ENCODE measurements at regions not wholly inside any gene's neighbourhood (a gene's known extent, or its start where the extent isn't known, plus 50 kb on each side); places are given as distances from the start of the nearest gene placed in this dataset.

- no TSS peak for BruUV-seq (replicated peaks)
- SMC1A ChIA-PET (ENCODE audit: uncharacterized antibody, unreplicated experiment), result no interaction called here
- 79% methylated on average over 3 of the region's 3 CpGs for WGBS (ENCODE audit: insufficient coverage, insufficient replicate concordance, low lambda C conversion rate, missing lambda C conversion rate)
Measured at GRCh38 chr18:40631319-40631718, 1323.7 kb upstream of the PIK3C3 start.

More at GRCh38 chr18:40631319-40631718, 1323.7 kb upstream of the PIK3C3 start:
- FAIRE-seq, result no peak
- POLR2A ChIA-PET, result no interaction called here
- Histone ChIP-seq H3K4me2 (ENCODE audit: control insufficient read depth, insufficient read depth) (no peak overlapping the region), H3K9me3 (replicated peaks; ENCODE audit: control insufficient read depth, insufficient read depth, low read length) (no peaks in the 10 kb centered on the region), H3K27me3 (replicated peaks in 1 of 2; ENCODE audit: control insufficient read depth in 2 of 2, insufficient read depth in 2 of 2, low read length in 1 of 2) (no peaks in the 10 kb centered on the region), H3K27ac (ENCODE audit: control insufficient read depth, insufficient read depth) (no peak overlapping the region), H3K79me2 (ENCODE audit: control insufficient read depth, insufficient read depth, low read length) (no peaks in the 10 kb centered on the region), H3K4me3 (no peak overlapping the region), H3K4me1 (ENCODE audit: control insufficient read depth, insufficient read depth, low read length) (no peaks in the 10 kb centered on the region), H3K9ac (ENCODE audit: control insufficient read depth, insufficient read depth, low read length) (no peak overlapping the region), H4K20me1 (ENCODE audit: control insufficient read depth, insufficient read depth) (no peaks in the 10 kb centered on the region), H3K36me3 (ENCODE audit: control insufficient read depth in 2 of 2, insufficient read depth in 2 of 2, low read length in 1 of 2) (no peaks in the 10 kb centered on the region), H2AFZ (ENCODE audit: control insufficient read depth, low read depth, low read length) (no peak overlapping the region)
- CTCF ChIA-PET, result no interaction called here
- TF ChIP-seq ZBTB4 (CRISPR knock-in tag; IDR thresholded peaks at IDR 0.05) (no peak), SPI1 (IDR thresholded peaks at IDR 0.05; ENCODE audit: borderline replicate concordance, insufficient read depth, low read depth, low read length) (no peak)
- in situ Hi-C loops (cut with MboI) (no loop called here), intact Hi-C loops (cut with micrococcal nuclease; ENCODE audit: unreplicated experiment) (no loop called here)
- DNase-seq (ENCODE audit: low read depth, low spot score), result no peak
- no peak for ATAC-seq
- RAD21 ChIA-PET (ENCODE audit: unreplicated experiment), result no interaction called here

All from GM12878 (cell line).